HG03060 (cell line): ENCODE measurements at regions not wholly inside any gene's neighbourhood (a gene's known extent, or its start where the extent isn't known, plus 50 kb on each side); places are given as distances from the start of the nearest gene placed in this dataset.
"Not testable (repeated sequence)": the region's sequence is repeated elsewhere in the genome, so short reads cannot be mapped to it uniquely, and the experiment has no call there.

ENCODE experiments used
- ATAC-seq: cut with Tn5 transposase; IDR thresholded peaks from one replicate; pipeline ENCODE4 v1.9.1; 2021; ENCODE audit warnings: low read depth, moderate number of reproducible peaks; ENCODE audit not compliant: unreplicated experiment

- ATAC-seq = no peak
Observed at GRCh38 chr7:142638581-142638980, 110.7 kb upstream of the PRSS1 start.

- no peak for ATAC-seq
Observed at GRCh38 chr7:142637240-142637639, 112.0 kb upstream of the PRSS1 start.

GRCh38 chr7:142636751-142637150, 112.5 kb upstream of the PRSS1 start:
- ATAC-seq = no peak

- ATAC-seq = not testable (repeated sequence)
Observed at GRCh38 chr7:142636107-142636506, 113.2 kb upstream of the PRSS1 start.

- ATAC-seq = peak; percentile 82
Observed at GRCh38 chr7:142632271-142633134, 116.8 kb upstream of the PRSS1 start.

GRCh38 chr7:142629588-142630260, 119.5 kb upstream of the PRSS1 start:
- no peak for ATAC-seq

GRCh38 chr7:142628945-142629344, 120.3 kb upstream of the PRSS1 start:
- no peak for ATAC-seq

GRCh38 chr7:142627223-142627622, 122.0 kb upstream of the PRSS1 start:
- not testable (repeated sequence) for ATAC-seq

- peak; percentile 75 for ATAC-seq
Observed at GRCh38 chr7:142626420-142627035, 122.7 kb upstream of the PRSS1 start.

- ATAC-seq = not testable (repeated sequence)
Observed at GRCh38 chr7:142625216-142625615, 124.1 kb upstream of the PRSS1 start.

GRCh38 chr7:142620402-142620801, 128.9 kb upstream of the PRSS1 start:
- no peak for ATAC-seq

GRCh38 chr7:142618655-142619351, 130.5 kb upstream of the PRSS1 start:
- no peak for ATAC-seq

- ATAC-seq = no peak
Observed at GRCh38 chr7:142616842-142617241, 132.4 kb upstream of the PRSS1 start.

GRCh38 chr7:142616121-142616643, 133.1 kb upstream of the PRSS1 start:
- ATAC-seq = no peak

GRCh38 chr7:142615508-142615907, 133.8 kb upstream of the PRSS1 start:
- ATAC-seq = no peak

GRCh38 chr7:142614116-142614515, 135.2 kb upstream of the PRSS1 start:
- no peak for ATAC-seq

GRCh38 chr7:142612237-142612881, 136.9 kb upstream of the PRSS1 start:
- no peak for ATAC-seq

GRCh38 chr7:142611566-142612236, 137.6 kb upstream of the PRSS1 start:
- no peak for ATAC-seq

- no peak for ATAC-seq
Observed at GRCh38 chr7:142608630-142609428, 140.4 kb upstream of the PRSS1 start.
